Kidney (tissue), 13 donors: ENCODE measurements at regions not wholly inside any gene's neighbourhood (a gene's known extent, or its start where the extent isn't known, plus 50 kb on each side); places are given as distances from the start of the nearest gene placed in this dataset.

ENCODE experiments used
- DNase-seq, 5 donors: peaks; one replicate each; pipeline ENCODE4 v3.0.0-alpha.2; 2013 to 2020
- FAIRE-seq: peaks from 2 replicates; lab custom pipeline; 2012; peaks lifted over from hg19 to GRCh38; lab: Jason Lieb, UNC
- H3K27ac ChIP-seq, 2 donors: one replicate each; pipeline ENCODE4 v1.7.0; 2013; ENCODE audit warnings: low read depth in 2 of 2, low read length in 2 of 2, inconsistent platforms in 1 of 2
- H3K27me3 ChIP-seq: one replicate; pipeline ENCODE4 v1.7.1; 2013; ENCODE audit warnings: low read length, inconsistent platforms; ENCODE audit not compliant: control insufficient read depth, insufficient read depth
- H3K36me3 ChIP-seq, 3 donors: one replicate each; pipeline versions ENCODE4 v1.7.0 to v1.7.1; 2013; ENCODE audit warnings: low read length in 3 of 3, control low read depth in 1 of 3, inconsistent platforms in 1 of 3; ENCODE audit not compliant: insufficient read depth in 3 of 3, control insufficient read depth in 2 of 3
- H3K4me1 ChIP-seq, 3 donors: one replicate each; pipeline versions ENCODE4 v1.7.0 to v1.7.1; 2013; ENCODE audit warnings: low read length in 3 of 3, inconsistent platforms in 1 of 3, low read depth in 1 of 3; ENCODE audit not compliant: control insufficient read depth in 2 of 3, insufficient read depth in 2 of 3
- H3K4me3 ChIP-seq, 3 donors: one replicate each; pipeline versions ENCODE4 v1.7.0 to v1.8.1; 2013; ENCODE audit warnings: low read length in 3 of 3, control low read depth in 1 of 3, inconsistent platforms in 1 of 3
- H3K9ac ChIP-seq, 3 donors: one replicate each; pipeline versions ENCODE4 v1.7.0 to v1.7.1; 2013; ENCODE audit warnings: low read length in 3 of 3, control low read depth in 1 of 3, inconsistent platforms in 1 of 3
- H3K9me3 ChIP-seq, 3 donors: one replicate each; pipeline versions ENCODE4 v1.7.0 to v1.7.1; 2013; ENCODE audit warnings: low read length in 3 of 3, control low read depth in 1 of 3, inconsistent platforms in 1 of 3; ENCODE audit not compliant: control insufficient read depth in 2 of 3, insufficient read depth in 1 of 3
- CTCF ChIP-seq: IDR thresholded peaks from 3 replicates; pipeline ENCODE4 v1.5.1; 2012; ENCODE audit warnings: mild to moderate bottlenecking, moderate library complexity, borderline replicate concordance; ENCODE audit not compliant: insufficient read depth; ENCODE audit errors: extremely low read depth
- intact Hi-C: fragments of 100-400 bp; cut with DNase I; formaldehyde crosslinking; loops from one replicate; pipeline ENCODE4 v1.11.1; 2022
- donor health status: control.
- donor health status: control.
- donor health status: control.
- donor health status: control.
- donor health status: control.
- donor health status: DM: yes; HTN: yes; CAD: no.
- donor health status: Normal renal cell carcinoma (clear cell type).

GRCh38 chrX:112896051-112896450, 55.4 kb upstream of the AMOT start:
- no peak overlapping the region for H3K4me3 ChIP-seq
- no peaks in the 10 kb centered on the region for H3K9me3 ChIP-seq
- H3K36me3 ChIP-seq = no peaks in the 10 kb centered on the region
- intact Hi-C loops = no loop called here
- H3K9ac ChIP-seq = no peak overlapping the region
- no peak for FAIRE-seq
- no peak for DNase-seq
- H3K4me1 ChIP-seq = no peaks in the 10 kb centered on the region
- no peak overlapping the region for H3K27ac ChIP-seq
- no peaks in the 10 kb centered on the region for H3K27me3 ChIP-seq
- TF ChIP-seq CTCF = no peak
